Breast epithelium (tissue), 4 donors: ENCODE measurements at regions not wholly inside any gene's neighbourhood (a gene's known extent, or its start where the extent isn't known, plus 50 kb on each side); places are given as distances from the start of the nearest gene placed in this dataset.

Source experiments
- DNase-seq, 2 donors: peaks; one replicate each; pipeline ENCODE4 v3.0.0-alpha.2; 2019; ENCODE audit warnings: low spot score in 2 of 2
- H3K27ac ChIP-seq, 2 donors: fragments of 200-600 bp; sonication (generic) in 1 of 2; one replicate each; pipeline ENCODE4 v1.5.1; 2016 to 2019; ENCODE audit warnings: mild to moderate bottlenecking in 1 of 2
- H3K27me3 ChIP-seq, 2 donors: fragments of 200-600 bp; sonication (generic) in 1 of 2; one replicate each; pipeline versions ENCODE4 v1.5.1 to v1.6.0; 2017 to 2019; ENCODE audit warnings: control low read depth in 1 of 2, mild to moderate bottlenecking in 1 of 2
- H3K36me3 ChIP-seq: fragments of 200-600 bp; one replicate; pipeline ENCODE4 v1.5.1; 2019
- H3K4me1 ChIP-seq, 2 donors: fragments of 200-600 bp; sonication (generic); one replicate each; pipeline ENCODE4 v1.5.1; 2016 to 2019; ENCODE audit warnings: control low read depth in 1 of 2
- H3K4me3 ChIP-seq, 3 donors: fragments of 200-600 bp; sonication (generic); 1 replicate in 2 of 3; 2 replicates in 1 of 3; pipeline ENCODE4 v1.5.1; 2016 to 2019; ENCODE audit warnings: mild to moderate bottlenecking in 3 of 3, moderate library complexity in 2 of 3
- H3K9me3 ChIP-seq, 2 donors: fragments of 200-600 bp; sonication (generic) in 1 of 2; one replicate each; pipeline ENCODE4 v1.5.1; 2016 to 2019; ENCODE audit warnings: control low read depth in 1 of 2
- POLR2A ChIP-seq: fragments of 450-650 bp; IDR thresholded peaks from one replicate; pipeline ENCODE4 v1.6.1; 2016; ENCODE audit warnings: antibody characterized with exemption, mild to moderate bottlenecking, moderate library complexity
- POLR2AphosphoS5 ChIP-seq, 3 donors: sonication (generic); formaldehyde crosslinking; IDR thresholded peaks; one replicate each; pipeline ENCODE4 v1.6.1; 2017; ENCODE audit warnings: antibody characterized with exemption in 3 of 3
- intact Hi-C: fragments of 100-400 bp; cut with DNase I; formaldehyde crosslinking; loops from one replicate; pipeline ENCODE4 v1.15.1; 2023; ENCODE audit warnings: low total_unique reads
- TF ChIP-seq, protein P1 (sequence below), 3 donors: fragments of 450-650 bp; IDR thresholded peaks; one replicate each; pipeline ENCODE4 v1.5.1; 2016 to 2017; ENCODE audit warnings: antibody characterized with exemption in 3 of 3, mild to moderate bottlenecking in 3 of 3, moderate library complexity in 3 of 3

GRCh38 chr18:47323158-47323557 is 71.7 kb upstream of the SKOR2 start:
- Histone ChIP-seq H3K4me1 (no peaks in the 10 kb centered on the region), H3K4me3 (no peak overlapping the region), H3K27ac (no peak overlapping the region), H3K27me3 (no peaks in the 10 kb centered on the region), H3K9me3 (no peaks in the 10 kb centered on the region), H3K36me3 (no peaks in the 10 kb centered on the region)
- no peak for TF ChIP-seq POLR2AphosphoS5 (IDR thresholded peaks at IDR 0.05)
- TF ChIP-seq, protein P1, sequence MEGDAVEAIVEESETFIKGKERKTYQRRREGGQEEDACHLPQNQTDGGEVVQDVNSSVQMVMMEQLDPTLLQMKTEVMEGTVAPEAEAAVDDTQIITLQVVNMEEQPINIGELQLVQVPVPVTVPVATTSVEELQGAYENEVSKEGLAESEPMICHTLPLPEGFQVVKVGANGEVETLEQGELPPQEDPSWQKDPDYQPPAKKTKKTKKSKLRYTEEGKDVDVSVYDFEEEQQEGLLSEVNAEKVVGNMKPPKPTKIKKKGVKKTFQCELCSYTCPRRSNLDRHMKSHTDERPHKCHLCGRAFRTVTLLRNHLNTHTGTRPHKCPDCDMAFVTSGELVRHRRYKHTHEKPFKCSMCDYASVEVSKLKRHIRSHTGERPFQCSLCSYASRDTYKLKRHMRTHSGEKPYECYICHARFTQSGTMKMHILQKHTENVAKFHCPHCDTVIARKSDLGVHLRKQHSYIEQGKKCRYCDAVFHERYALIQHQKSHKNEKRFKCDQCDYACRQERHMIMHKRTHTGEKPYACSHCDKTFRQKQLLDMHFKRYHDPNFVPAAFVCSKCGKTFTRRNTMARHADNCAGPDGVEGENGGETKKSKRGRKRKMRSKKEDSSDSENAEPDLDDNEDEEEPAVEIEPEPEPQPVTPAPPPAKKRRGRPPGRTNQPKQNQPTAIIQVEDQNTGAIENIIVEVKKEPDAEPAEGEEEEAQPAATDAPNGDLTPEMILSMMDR (IDR thresholded peaks at IDR 0.05): no peak
- no peak for DNase-seq
- intact Hi-C loops: no loop called here

- Histone ChIP-seq H3K27ac (no peak overlapping the region), H3K9me3 (no peaks in the 10 kb centered on the region), H3K4me3 (no peak overlapping the region), H3K27me3 (peaks cover 0 to 7% of the 10 kb centered on the region in 2 donors), H3K4me1 (no peaks in the 10 kb centered on the region), H3K36me3 (no peaks in the 10 kb centered on the region)
- TF ChIP-seq, protein P1 (IDR thresholded peaks at IDR 0.05): no peak
- TF ChIP-seq POLR2A (no peak), POLR2AphosphoS5 (IDR thresholded peaks at IDR 0.05) (no peak)
- intact Hi-C loops: no loop called here
- no peak for DNase-seq
Measured at GRCh38 chr18:47321815-47322214, 70.4 kb upstream of the SKOR2 start.

DNA sequence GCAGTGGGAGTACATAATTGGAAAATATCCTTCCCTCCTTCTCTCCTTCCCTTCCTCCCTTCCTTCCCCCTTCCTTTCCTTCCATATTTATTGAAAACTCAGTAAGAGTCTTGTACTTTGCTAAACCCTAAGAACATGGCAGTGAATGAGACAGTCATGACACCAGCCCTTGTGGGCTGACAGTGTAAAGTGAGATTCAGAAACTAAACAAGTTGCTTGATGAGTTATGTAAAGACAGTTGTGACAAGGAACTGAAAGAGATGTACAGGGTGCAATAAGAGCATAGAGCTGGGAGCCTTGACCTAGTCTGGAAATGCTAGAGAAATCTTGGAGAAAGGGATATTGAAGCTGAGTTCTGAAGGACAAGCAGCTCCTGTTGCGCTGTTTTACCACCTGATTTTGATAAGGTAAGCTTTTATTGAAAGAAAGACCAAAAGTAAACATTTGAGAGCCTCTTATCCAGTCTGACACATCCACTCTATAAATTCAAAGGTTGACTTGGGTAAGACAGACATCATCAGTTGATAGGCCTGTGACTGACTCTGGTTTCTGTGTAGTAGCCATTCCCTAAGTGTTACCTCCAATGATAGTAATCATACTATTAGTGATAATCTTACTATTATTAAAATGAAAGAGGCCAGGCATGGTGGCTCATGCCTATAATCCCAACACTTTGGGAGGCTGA is 66.5 kb upstream of the SKOR2 start:
- no peak overlapping the region for H3K4me3 ChIP-seq
- TF ChIP-seq POLR2A: no peak
- TF ChIP-seq, protein P1 (IDR thresholded peaks at IDR 0.05): no peak
- no peak for TF ChIP-seq POLR2AphosphoS5 (IDR thresholded peaks at IDR 0.05)
- no peak for DNase-seq
- H3K36me3 ChIP-seq: no peaks in the 10 kb centered on the region
- no peaks in the 10 kb centered on the region for H3K9me3 ChIP-seq
- intact Hi-C loops: loop anchor here (5.0 kb wide), 1 partner anchor 1751 kb away; no protein-coding TSS in a partner anchor
- no peaks in the 10 kb centered on the region for H3K4me1 ChIP-seq
- H3K27me3 ChIP-seq: peaks cover 0 to 7% of the 10 kb centered on the region in 2 donors
- H3K27ac ChIP-seq: no peak overlapping the region

DNA sequence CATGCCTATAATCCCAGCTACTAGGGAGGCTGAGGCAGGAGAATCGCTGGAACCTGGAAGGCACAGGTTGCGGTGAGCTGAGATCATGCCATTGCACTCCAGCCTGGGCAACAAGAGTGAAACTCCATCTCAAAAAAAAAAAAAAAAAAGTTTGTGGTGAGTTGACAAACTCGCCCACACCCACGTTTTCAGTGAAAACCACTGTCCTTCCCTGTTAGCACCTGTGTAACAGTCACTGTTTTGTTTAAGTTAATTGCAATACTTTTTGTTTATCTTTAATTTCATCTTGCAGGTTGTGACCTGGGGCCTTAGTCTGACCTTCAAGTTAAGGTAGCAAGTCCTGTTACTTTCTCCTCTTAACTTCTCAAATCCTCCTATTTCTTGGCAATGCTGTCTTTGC is 65.5 kb upstream of the SKOR2 start:
- Histone ChIP-seq H3K9me3 (no peaks in the 10 kb centered on the region), H3K36me3 (no peaks in the 10 kb centered on the region), H3K27me3 (peaks cover 0 to 7% of the 10 kb centered on the region in 2 donors), H3K4me3 (no peak overlapping the region), H3K27ac (no peak overlapping the region), H3K4me1 (no peaks in the 10 kb centered on the region)
- intact Hi-C loops: loop anchor here (5.0 kb wide), 1 partner anchor 1750 kb away; no protein-coding TSS in a partner anchor
- DNase-seq: no peak
- TF ChIP-seq, protein P1 (IDR thresholded peaks at IDR 0.05): no peak
- TF ChIP-seq POLR2A (no peak), POLR2AphosphoS5 (IDR thresholded peaks at IDR 0.05) (no peak)

DNA sequence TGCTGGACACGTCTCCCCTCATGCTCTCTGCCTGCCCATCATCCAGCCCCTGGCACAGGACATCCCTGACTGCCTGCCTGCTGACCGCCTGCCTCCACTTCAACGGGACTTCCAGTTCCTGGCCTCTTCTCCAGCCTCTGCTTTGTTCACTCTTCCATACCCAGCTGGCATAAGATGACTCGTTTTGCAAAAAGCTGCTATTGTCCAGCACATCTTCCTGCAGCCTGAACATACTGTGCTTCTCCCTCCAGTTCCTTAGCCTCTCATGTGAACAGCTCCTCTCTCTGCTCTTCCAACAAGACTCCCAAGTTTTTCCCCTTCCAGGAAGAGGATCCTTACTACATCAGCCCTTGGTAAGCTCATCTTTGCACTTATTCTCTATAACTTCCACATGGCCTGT is 62.4 kb upstream of the SKOR2 start:
- H3K27me3 ChIP-seq: peaks cover 0 to 7% of the 10 kb centered on the region in 2 donors
- intact Hi-C loops: no loop called here
- H3K9me3 ChIP-seq: no peaks in the 10 kb centered on the region
- no peaks in the 10 kb centered on the region for H3K4me1 ChIP-seq
- TF ChIP-seq POLR2AphosphoS5 (IDR thresholded peaks at IDR 0.05) (no peak), POLR2A (no peak)
- TF ChIP-seq, protein P1 (IDR thresholded peaks at IDR 0.05): no peak
- DNase-seq: no peak
- no peak overlapping the region for H3K27ac ChIP-seq
- no peak overlapping the region for H3K4me3 ChIP-seq
- no peaks in the 10 kb centered on the region for H3K36me3 ChIP-seq
